HT-29 (cell line): ENCODE measurements at regions not wholly inside any gene's neighbourhood (a gene's known extent, or its start where the extent isn't known, plus 50 kb on each side); places are given as distances from the start of the nearest gene placed in this dataset.

ENCODE experiments used
- DNase-seq: peaks from one replicate; pipeline ENCODE4 v3.0.0-alpha.2; 2015; ENCODE audit warnings: low spot score

GRCh38 chr2:226439337-226439736 is 360.3 kb downstream of the IRS1 start:
- no peak for DNase-seq

- DNase-seq, result no peak
Measured at GRCh38 chr2:226435146-226435545, 364.5 kb downstream of the IRS1 start.

- no peak for DNase-seq
Measured at GRCh38 chr2:226434702-226435101, 364.9 kb downstream of the IRS1 start.

- no peak for DNase-seq
Measured at GRCh38 chr2:226431288-226431948, 368.2 kb downstream of the IRS1 start.

GRCh38 chr2:226429476-226429875 is 370.1 kb downstream of the IRS1 start:
- no peak for DNase-seq

GRCh38 chr2:226427538-226428307 is 371.9 kb downstream of the IRS1 start:
- DNase-seq, result no peak

- DNase-seq, result no peak
Measured at GRCh38 chr2:226426292-226426736, 373.3 kb downstream of the IRS1 start.

- DNase-seq, result no peak
Measured at GRCh38 chr2:226424971-226425370, 374.6 kb downstream of the IRS1 start.

GRCh38 chr2:226423498-226423960 is 376.1 kb downstream of the IRS1 start:
- peak; percentile 56 for DNase-seq

- no peak for DNase-seq
Measured at GRCh38 chr2:226420646-226421045, 379.0 kb downstream of the IRS1 start.

- DNase-seq, result no peak
Measured at GRCh38 chr2:226418521-226418920, 381.1 kb downstream of the IRS1 start.

- no peak for DNase-seq
Measured at GRCh38 chr2:226414335-226414734, 385.3 kb downstream of the IRS1 start.

- DNase-seq, result no peak
Measured at GRCh38 chr2:226413498-226414130, 386.0 kb downstream of the IRS1 start.

- DNase-seq, result peak; percentile 88
Measured at GRCh38 chr2:226411727-226412360, 387.8 kb downstream of the IRS1 start.

GRCh38 chr2:226411205-226411604 is 388.4 kb downstream of the IRS1 start:
- no peak for DNase-seq

GRCh38 chr2:226410247-226410835 is 389.3 kb downstream of the IRS1 start:
- no peak for DNase-seq

- DNase-seq, result no peak
Measured at GRCh38 chr2:226409134-226409533, 390.5 kb downstream of the IRS1 start.

GRCh38 chr2:226408141-226408540 is 391.5 kb downstream of the IRS1 start:
- DNase-seq, result no peak

- DNase-seq, result no peak
Measured at GRCh38 chr2:226407135-226407534, 392.5 kb downstream of the IRS1 start.

GRCh38 chr2:226405465-226405864 is 394.2 kb downstream of the IRS1 start:
- DNase-seq, result no peak

- DNase-seq, result no peak
Measured at GRCh38 chr2:226403369-226403768, 396.3 kb downstream of the IRS1 start.

GRCh38 chr2:226399006-226399405 is 400.6 kb downstream of the IRS1 start:
- DNase-seq, result no peak
